ENCODE measurements at regions not wholly inside any gene's neighbourhood (a gene's known extent, or its start where the extent isn't known, plus 50 kb on each side); places are given as distances from the start of the nearest gene placed in this dataset.

GRCh38 chr2:175628243-175628642, 373.8 kb downstream of the LNPK start:
- TF ChIP-seq CREB5 (CRISPR knock-in tag; IDR thresholded peaks at IDR 0.05; ENCODE audit: low read depth) (no peak), CSDC2 (CRISPR knock-in tag; IDR thresholded peaks at IDR 0.05) (no peak), ZFP3 (CRISPR knock-in tag; IDR thresholded peaks at IDR 0.05) (no peak), ZFP30 (CRISPR knock-in tag; IDR thresholded peaks at IDR 0.05) (no peak), POU6F1 (CRISPR knock-in tag; IDR thresholded peaks at IDR 0.05; ENCODE audit: borderline replicate concordance, low read depth) (no peak), ZC3H10 (CRISPR knock-in tag; IDR thresholded peaks at IDR 0.05) (no peak), ZNF565 (CRISPR knock-in tag; conservative IDR thresholded peaks at IDR 0.05; ENCODE audit: low read depth) (no peak), PATZ1 (CRISPR knock-in tag; IDR thresholded peaks at IDR 0.05; ENCODE audit: borderline replicate concordance) (no peak), BACH2 (CRISPR knock-in tag; IDR thresholded peaks at IDR 0.05; ENCODE audit: borderline replicate concordance) (no peak)
